ENCODE measurements at regions not wholly inside any gene's neighbourhood (a gene's known extent, or its start where the extent isn't known, plus 50 kb on each side); places are given as distances from the start of the nearest gene placed in this dataset.

- no peak overlapping the region for H3K4me2 ChIP-seq (ENCODE audit: low read length)
- H2AK5ac ChIP-seq (ENCODE audit: low read length) = no peak overlapping the region
- no peak overlapping the region for H3K9ac ChIP-seq (ENCODE audit: low read length)
- no peak overlapping the region for H2BK5ac ChIP-seq (ENCODE audit: low read depth, low read length, poor library complexity)
- H3K79me1 ChIP-seq (ENCODE audit: low read length) = no peaks in the 10 kb centered on the region
- H2BK120ac ChIP-seq (ENCODE audit: insufficient read depth, low read length, poor library complexity) = no peak overlapping the region
- H2BK12ac ChIP-seq (ENCODE audit: low read length) = no peak overlapping the region
- H3K14ac ChIP-seq (ENCODE audit: low read length) = no peak overlapping the region
- no peaks in the 10 kb centered on the region for H3K4me1 ChIP-seq (ENCODE audit: control insufficient read depth in 1 of 2, insufficient read depth in 2 of 2, low read length in 2 of 2)
- H3K36me3 ChIP-seq (ENCODE audit: control insufficient read depth in 1 of 2, insufficient read depth in 2 of 2, low read length in 2 of 2) = no peaks in the 10 kb centered on the region
- no peak overlapping the region for H3K4ac ChIP-seq (ENCODE audit: low read depth, low read length)
- H4K8ac ChIP-seq (ENCODE audit: low read depth, low read length) = no peak overlapping the region
- no peaks in the 10 kb centered on the region for H3K27me3 ChIP-seq (ENCODE audit: insufficient read depth, low read length)
- H3K27ac ChIP-seq (ENCODE audit: low read depth, low read length) = no peak overlapping the region
- H4K91ac ChIP-seq (ENCODE audit: low read depth, low read length) = no peak overlapping the region
- H3K4me3 ChIP-seq (ENCODE audit: low read depth, low read length) = no peak overlapping the region
- H3K79me2 ChIP-seq (ENCODE audit: control insufficient read depth, insufficient read depth, low read length, poor library complexity) = no peaks in the 10 kb centered on the region
- no peak overlapping the region for H4K12ac ChIP-seq (ENCODE audit: low read depth, low read length)
- H3K23ac ChIP-seq (ENCODE audit: low read length) = no peak overlapping the region
- H2AFZ ChIP-seq (ENCODE audit: insufficient read depth, low read length, poor library complexity) = no peak overlapping the region
- no peak overlapping the region for H3K18ac ChIP-seq (ENCODE audit: low read length)
- no peak for DNase-seq
- H3K9me3 ChIP-seq (ENCODE audit: insufficient read depth, low read depth, low read length) = peaks cover 2% of the 10 kb centered on the region
Observed at GRCh38 chr5:168169791-168170190, 121.7 kb upstream of the WWC1 start.

GRCh38 chr5:168171901-168172759 lies 119.3 kb upstream of the WWC1 start:
- H2AFZ ChIP-seq (ENCODE audit: insufficient read depth, low read length, poor library complexity) = no peak overlapping the region
- no peak overlapping the region for H3K9ac ChIP-seq (ENCODE audit: low read length)
- no peaks in the 10 kb centered on the region for H3K36me3 ChIP-seq (ENCODE audit: control insufficient read depth in 1 of 2, insufficient read depth in 2 of 2, low read length in 2 of 2)
- H4K12ac ChIP-seq (ENCODE audit: low read depth, low read length) = no peak overlapping the region
- no peaks in the 10 kb centered on the region for H3K79me2 ChIP-seq (ENCODE audit: control insufficient read depth, insufficient read depth, low read length, poor library complexity)
- no peaks in the 10 kb centered on the region for H3K79me1 ChIP-seq (ENCODE audit: low read length)
- H3K4ac ChIP-seq (ENCODE audit: low read depth, low read length) = no peak overlapping the region
- no peak overlapping the region for H2AK5ac ChIP-seq (ENCODE audit: low read length)
- no peak overlapping the region for H3K23ac ChIP-seq (ENCODE audit: low read length)
- H3K27me3 ChIP-seq (ENCODE audit: insufficient read depth, low read length) = no peaks in the 10 kb centered on the region
- H2BK12ac ChIP-seq (ENCODE audit: low read length) = no peak overlapping the region
- no peaks in the 10 kb centered on the region for H3K4me1 ChIP-seq (ENCODE audit: control insufficient read depth in 1 of 2, insufficient read depth in 2 of 2, low read length in 2 of 2)
- H2BK5ac ChIP-seq (ENCODE audit: low read depth, low read length, poor library complexity) = no peak overlapping the region
- no peak overlapping the region for H3K18ac ChIP-seq (ENCODE audit: low read length)
- H3K4me2 ChIP-seq (ENCODE audit: low read length) = no peak overlapping the region
- peaks cover 2% of the 10 kb centered on the region for H3K9me3 ChIP-seq (ENCODE audit: insufficient read depth, low read depth, low read length)
- H4K8ac ChIP-seq (ENCODE audit: low read depth, low read length) = no peak overlapping the region
- no peak overlapping the region for H4K91ac ChIP-seq (ENCODE audit: low read depth, low read length)
- DNase-seq = no peak
- H2BK120ac ChIP-seq (ENCODE audit: insufficient read depth, low read length, poor library complexity) = no peak overlapping the region
- no peak overlapping the region for H3K4me3 ChIP-seq (ENCODE audit: low read depth, low read length)
- H3K14ac ChIP-seq (ENCODE audit: low read length) = no peak overlapping the region
- no CpG with 5 or more reads among the region's 15 CpGs for WGBS (ENCODE audit: extremely low coverage, insufficient coverage, insufficient read length)
- no peak overlapping the region for H3K27ac ChIP-seq (ENCODE audit: low read depth, low read length)

GRCh38 chr5:168172760-168173223 lies 118.7 kb upstream of the WWC1 start:
- Histone ChIP-seq H3K23ac (ENCODE audit: low read length) (no peak overlapping the region), H3K18ac (ENCODE audit: low read length) (no peak overlapping the region), H3K27ac (ENCODE audit: low read depth, low read length) (no peak overlapping the region), H4K91ac (ENCODE audit: low read depth, low read length) (no peak overlapping the region), H2AFZ (ENCODE audit: insufficient read depth, low read length, poor library complexity) (no peak overlapping the region), H3K27me3 (ENCODE audit: insufficient read depth, low read length) (no peaks in the 10 kb centered on the region), H3K4ac (ENCODE audit: low read depth, low read length) (no peak overlapping the region), H3K36me3 (ENCODE audit: control insufficient read depth in 1 of 2, insufficient read depth in 2 of 2, low read length in 2 of 2) (no peaks in the 10 kb centered on the region), H3K4me1 (ENCODE audit: control insufficient read depth in 1 of 2, insufficient read depth in 2 of 2, low read length in 2 of 2) (peaks cover under 1 to 3% of the 10 kb centered on the region in 2 experiments), H2BK5ac (ENCODE audit: low read depth, low read length, poor library complexity) (no peak overlapping the region), H3K4me3 (ENCODE audit: low read depth, low read length) (no peak overlapping the region), H3K79me1 (ENCODE audit: low read length) (no peaks in the 10 kb centered on the region), H3K9me3 (ENCODE audit: insufficient read depth, low read depth, low read length) (peaks cover 2% of the 10 kb centered on the region), H2BK12ac (ENCODE audit: low read length) (no peak overlapping the region), H2BK120ac (ENCODE audit: insufficient read depth, low read length, poor library complexity) (no peak overlapping the region), H2AK5ac (ENCODE audit: low read length) (no peak overlapping the region), H3K9ac (ENCODE audit: low read length) (no peak overlapping the region), H4K12ac (ENCODE audit: low read depth, low read length) (no peak overlapping the region), H4K8ac (ENCODE audit: low read depth, low read length) (no peak overlapping the region), H3K79me2 (ENCODE audit: control insufficient read depth, insufficient read depth, low read length, poor library complexity) (no peaks in the 10 kb centered on the region), H3K14ac (ENCODE audit: low read length) (no peak overlapping the region), H3K4me2 (ENCODE audit: low read length) (no peak overlapping the region)
- WGBS (ENCODE audit: extremely low coverage, insufficient coverage, insufficient read length) = no CpG with 5 or more reads among the region's 2 CpGs
- no peak for DNase-seq

GRCh38 chr5:168174376-168174775 lies 117.1 kb upstream of the WWC1 start:
- no peak overlapping the region for H4K8ac ChIP-seq (ENCODE audit: low read depth, low read length)
- H2AK5ac ChIP-seq (ENCODE audit: low read length) = no peak overlapping the region
- H3K4me3 ChIP-seq (ENCODE audit: low read depth, low read length) = no peak overlapping the region
- no CpG with 5 or more reads among the region's 9 CpGs for WGBS (ENCODE audit: extremely low coverage, insufficient coverage, insufficient read length)
- no peak overlapping the region for H3K23ac ChIP-seq (ENCODE audit: low read length)
- no peak overlapping the region for H3K9ac ChIP-seq (ENCODE audit: low read length)
- no peak overlapping the region for H4K12ac ChIP-seq (ENCODE audit: low read depth, low read length)
- no peaks in the 10 kb centered on the region for H3K27me3 ChIP-seq (ENCODE audit: insufficient read depth, low read length)
- H3K14ac ChIP-seq (ENCODE audit: low read length) = no peak overlapping the region
- peaks cover 2% of the 10 kb centered on the region for H3K9me3 ChIP-seq (ENCODE audit: insufficient read depth, low read depth, low read length)
- no peak overlapping the region for H2AFZ ChIP-seq (ENCODE audit: insufficient read depth, low read length, poor library complexity)
- peaks cover 7 to 9% of the 10 kb centered on the region in 2 experiments for H3K4me1 ChIP-seq (ENCODE audit: control insufficient read depth in 1 of 2, insufficient read depth in 2 of 2, low read length in 2 of 2)
- H3K79me2 ChIP-seq (ENCODE audit: control insufficient read depth, insufficient read depth, low read length, poor library complexity) = no peaks in the 10 kb centered on the region
- no peak overlapping the region for H3K4ac ChIP-seq (ENCODE audit: low read depth, low read length)
- H4K91ac ChIP-seq (ENCODE audit: low read depth, low read length) = no peak overlapping the region
- H2BK12ac ChIP-seq (ENCODE audit: low read length) = no peak overlapping the region
- DNase-seq = no peak
- H3K36me3 ChIP-seq (ENCODE audit: control insufficient read depth in 1 of 2, insufficient read depth in 2 of 2, low read length in 2 of 2) = no peaks in the 10 kb centered on the region
- no peak overlapping the region for H3K4me2 ChIP-seq (ENCODE audit: low read length)
- H3K79me1 ChIP-seq (ENCODE audit: low read length) = peaks cover 2% of the 10 kb centered on the region
- H3K18ac ChIP-seq (ENCODE audit: low read length) = no peak overlapping the region
- no peak overlapping the region for H3K27ac ChIP-seq (ENCODE audit: low read depth, low read length)
- no peak overlapping the region for H2BK5ac ChIP-seq (ENCODE audit: low read depth, low read length, poor library complexity)
- H2BK120ac ChIP-seq (ENCODE audit: insufficient read depth, low read length, poor library complexity) = no peak overlapping the region

All from trophoblast cell (in vitro differentiated cells and primary cell).